GM21529 (cell line): ENCODE measurements at regions not wholly inside any gene's neighbourhood (a gene's known extent, or its start where the extent isn't known, plus 50 kb on each side); places are given as distances from the start of the nearest gene placed in this dataset.
A peak's percentile ranks its signal among the peaks of the same experiment; 100 is the strongest.

ENCODE experiments used
- ATAC-seq: cut with Tn5 transposase; IDR thresholded peaks from one replicate; pipeline ENCODE4 v1.9.1; 2021; ENCODE audit not compliant: unreplicated experiment

GRCh38 chr5:61651195-61651594 is 319.1 kb downstream of the ZSWIM6 start:
- no peak for ATAC-seq

GRCh38 chr5:61652916-61653315 is 320.9 kb downstream of the ZSWIM6 start:
- ATAC-seq, result no peak

GRCh38 chr5:61653807-61654580 is 321.9 kb downstream of the ZSWIM6 start:
- no peak for ATAC-seq

- no peak for ATAC-seq
Observed at GRCh38 chr5:61654876-61655275, 322.8 kb downstream of the ZSWIM6 start.

- ATAC-seq, result no peak
Observed at GRCh38 chr5:61657010-61657409, 325.0 kb downstream of the ZSWIM6 start.

GRCh38 chr5:61657686-61658085 is 325.6 kb downstream of the ZSWIM6 start:
- ATAC-seq, result no peak

- peak; percentile 90 for ATAC-seq
Observed at GRCh38 chr5:61658592-61659008, 326.5 kb downstream of the ZSWIM6 start.

- ATAC-seq, result no peak
Observed at GRCh38 chr5:61659221-61659696, 327.2 kb downstream of the ZSWIM6 start.

GRCh38 chr5:61662670-61663069 is 330.6 kb downstream of the ZSWIM6 start:
- ATAC-seq, result no peak

GRCh38 chr5:61666064-61666621 is 334.1 kb downstream of the ZSWIM6 start:
- ATAC-seq, result no peak

- no peak for ATAC-seq
Observed at GRCh38 chr5:61667525-61668218, 335.6 kb downstream of the ZSWIM6 start.

GRCh38 chr5:61669531-61669930 is 337.5 kb downstream of the ZSWIM6 start:
- ATAC-seq, result no peak

GRCh38 chr5:61670941-61671340 is 338.9 kb downstream of the ZSWIM6 start:
- no peak for ATAC-seq

GRCh38 chr5:61673007-61673735 is 341.1 kb downstream of the ZSWIM6 start:
- ATAC-seq, result no peak

GRCh38 chr5:61674378-61674777 is 342.3 kb downstream of the ZSWIM6 start:
- no peak for ATAC-seq

GRCh38 chr5:61675015-61675692 is 343.1 kb downstream of the ZSWIM6 start:
- ATAC-seq, result no peak

GRCh38 chr5:61677220-61677619 is 345.2 kb downstream of the ZSWIM6 start:
- no peak for ATAC-seq

- no peak for ATAC-seq
Observed at GRCh38 chr5:61678966-61679365, 346.9 kb downstream of the ZSWIM6 start.

GRCh38 chr5:61679562-61679961 is 347.5 kb downstream of the ZSWIM6 start:
- ATAC-seq, result no peak

- no peak for ATAC-seq
Observed at GRCh38 chr5:61680247-61680646, 348.2 kb downstream of the ZSWIM6 start.

- ATAC-seq, result no peak
Observed at GRCh38 chr5:61683148-61683547, 351.1 kb downstream of the ZSWIM6 start.
